NCI-H128 (cell line): ENCODE measurements at regions not wholly inside any gene's neighbourhood (a gene's known extent, or its start where the extent isn't known, plus 50 kb on each side); places are given as distances from the start of the nearest gene placed in this dataset.
"Not testable (repeated sequence)": the region's sequence is repeated elsewhere in the genome, so short reads cannot be mapped to it uniquely, and the experiment has no call there.

Source experiments
- DNase-seq: peaks from one replicate; lab custom pipeline; 2025; ENCODE audit not compliant: unreplicated experiment; lab: John Stamatoyannopoulos, UW

- DNase-seq, result no peak
These were observed 354.0 kb upstream of the BOD1L1 start for GRCh38 chr4:13981499-13981898.

- DNase-seq, result no peak
These were observed 354.5 kb upstream of the BOD1L1 start for GRCh38 chr4:13982010-13982409.

GRCh38 chr4:13983189-13983790, 355.8 kb upstream of the BOD1L1 start:
- DNase-seq, result no peak

- no peak for DNase-seq
These were observed 357.7 kb upstream of the BOD1L1 start for GRCh38 chr4:13984991-13985800.

GRCh38 chr4:13985837-13986236, 358.3 kb upstream of the BOD1L1 start:
- no peak for DNase-seq

GRCh38 chr4:13986548-13986947, 359.0 kb upstream of the BOD1L1 start:
- no peak for DNase-seq

GRCh38 chr4:13988353-13989305, 361.1 kb upstream of the BOD1L1 start:
- no peak for DNase-seq

- DNase-seq, result no peak
These were observed 362.0 kb upstream of the BOD1L1 start for GRCh38 chr4:13989501-13989900.

GRCh38 chr4:13990596-13991589, 363.4 kb upstream of the BOD1L1 start:
- DNase-seq, result no peak

- no peak for DNase-seq
These were observed 364.5 kb upstream of the BOD1L1 start for GRCh38 chr4:13992041-13992440.

GRCh38 chr4:13992975-13993520, 365.5 kb upstream of the BOD1L1 start:
- DNase-seq, result no peak

GRCh38 chr4:13994016-13994415, 366.5 kb upstream of the BOD1L1 start:
- no peak for DNase-seq

- no peak for DNase-seq
These were observed 371.4 kb upstream of the BOD1L1 start for GRCh38 chr4:13998850-13999445.

GRCh38 chr4:14000091-14000814, 372.7 kb upstream of the BOD1L1 start:
- DNase-seq, result no peak

- not testable (repeated sequence) for DNase-seq
These were observed 374.8 kb upstream of the BOD1L1 start for GRCh38 chr4:14002331-14002730.

- no peak for DNase-seq
These were observed 381.0 kb upstream of the BOD1L1 start for GRCh38 chr4:14008494-14008893.

- no peak for DNase-seq
These were observed 390.8 kb upstream of the BOD1L1 start for GRCh38 chr4:14018191-14018853.

GRCh38 chr4:14022456-14022855, 394.9 kb upstream of the BOD1L1 start:
- DNase-seq, result no peak
